HG02884 (cell line): ENCODE measurements at regions not wholly inside any gene's neighbourhood (a gene's known extent, or its start where the extent isn't known, plus 50 kb on each side); places are given as distances from the start of the nearest gene placed in this dataset.

ENCODE experiments used
- ATAC-seq: cut with Tn5 transposase; IDR thresholded peaks from one replicate; pipeline ENCODE4 v1.9.1; 2021; ENCODE audit warnings: mild to moderate bottlenecking, moderate library complexity; ENCODE audit not compliant: unreplicated experiment

DNA sequence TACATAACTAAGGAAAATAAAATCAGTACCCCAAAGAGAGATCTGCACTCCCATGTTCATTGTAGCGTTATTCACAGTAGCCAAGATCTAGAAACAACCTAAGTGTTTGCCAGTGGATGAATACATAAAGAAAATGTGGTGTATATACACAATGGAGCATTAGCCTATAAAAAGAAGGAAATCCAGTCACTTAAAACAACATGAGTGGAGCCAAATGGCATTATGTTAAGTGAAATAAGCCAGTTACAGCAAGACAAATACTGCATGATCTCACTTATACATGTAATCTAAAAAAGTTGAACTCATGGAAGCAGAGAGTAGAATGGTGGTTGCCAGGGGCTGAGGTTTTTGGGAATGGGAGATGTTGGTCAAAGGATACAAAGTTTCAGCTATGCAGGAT lies 508.3 kb upstream of the B3GALT2 start:
- no peak for ATAC-seq

DNA sequence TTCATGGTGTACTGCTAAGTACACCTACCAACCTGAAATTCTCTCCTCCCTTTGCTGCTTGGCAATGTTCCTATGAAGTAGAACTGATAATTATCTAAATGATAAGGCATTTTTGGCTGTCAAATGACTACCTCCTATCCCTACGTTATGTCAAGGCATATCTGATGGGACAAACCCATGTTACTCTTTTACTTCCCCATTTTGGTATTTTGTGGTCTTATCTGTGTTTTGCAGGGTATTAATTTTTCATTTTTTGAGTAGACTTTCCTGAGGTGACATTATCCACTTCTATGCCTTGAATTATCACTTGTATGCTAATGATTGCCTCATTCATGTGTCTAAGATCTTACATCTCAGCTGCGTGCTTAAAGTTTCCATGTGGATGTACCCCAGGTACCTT lies 499.6 kb upstream of the B3GALT2 start:
- no peak for ATAC-seq

DNA sequence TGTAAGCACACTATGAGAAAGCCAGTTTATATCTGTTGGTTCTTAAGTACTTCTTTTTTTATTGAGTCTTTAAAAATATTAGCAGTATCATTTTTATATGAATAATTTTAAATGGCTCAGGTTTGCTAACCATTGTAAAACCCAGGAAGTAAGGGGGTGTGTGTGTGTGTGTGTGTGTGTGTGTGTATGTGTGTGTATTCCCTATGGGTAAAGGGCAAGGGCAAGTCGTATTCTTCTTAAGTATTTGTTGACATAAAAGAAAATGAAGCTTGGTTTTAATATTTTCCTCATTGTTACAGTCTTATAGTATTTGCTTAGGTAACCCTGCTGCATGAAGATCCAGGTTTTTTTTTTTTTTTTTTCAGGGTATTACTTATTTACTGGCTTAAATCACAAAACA lies 495.0 kb upstream of the B3GALT2 start:
- no peak for ATAC-seq

DNA sequence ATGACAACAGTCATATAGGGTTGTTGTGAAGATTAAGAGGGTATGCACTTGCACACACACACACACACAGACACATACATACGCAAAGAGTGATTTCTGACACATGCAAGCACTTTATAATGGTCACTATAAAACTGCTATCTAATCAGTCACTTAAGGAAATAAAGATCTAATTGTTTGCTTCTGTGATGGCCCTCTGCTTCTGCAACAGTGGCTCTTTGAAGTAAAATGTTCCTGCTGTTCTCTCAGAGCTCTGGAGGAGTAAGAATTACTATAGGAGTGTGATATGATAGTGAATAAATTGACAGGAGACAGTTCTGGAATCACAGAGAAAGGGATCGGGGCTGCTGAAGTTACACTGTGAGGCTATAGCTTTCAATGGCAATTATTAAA lies 494.5 kb upstream of the B3GALT2 start:
- no peak for ATAC-seq

DNA sequence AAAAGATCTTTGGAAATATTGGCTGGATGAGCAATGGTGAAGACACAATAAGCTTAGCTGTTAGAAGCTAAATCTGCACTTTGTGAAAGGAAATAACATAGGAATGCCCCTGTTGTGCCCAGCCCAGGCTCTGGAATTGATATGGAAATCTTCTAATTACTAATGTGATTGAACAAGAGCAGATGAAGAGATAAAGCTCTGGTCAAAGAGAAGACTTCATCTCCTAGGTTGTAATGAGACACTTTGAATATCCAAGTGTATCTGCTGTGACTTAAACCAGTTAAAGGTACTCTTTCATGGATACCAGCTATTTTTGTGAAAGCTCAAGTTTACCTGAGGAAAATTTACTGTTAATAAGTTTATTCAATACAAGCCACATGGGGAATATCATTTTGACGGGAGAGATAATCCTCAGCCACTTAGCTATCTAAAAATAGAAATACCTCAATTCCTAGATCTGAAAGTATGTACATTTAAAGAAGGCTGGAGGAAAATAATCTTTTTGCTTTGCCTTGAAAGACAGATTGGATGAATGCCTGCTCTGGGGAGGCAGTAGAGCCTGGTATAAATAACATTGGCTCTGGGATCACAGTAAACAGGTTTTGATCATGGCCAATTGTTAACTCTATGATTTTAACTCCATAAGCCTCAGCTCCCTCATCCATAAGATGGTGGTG lies 494.0 kb upstream of the B3GALT2 start:
- no peak for ATAC-seq

DNA sequence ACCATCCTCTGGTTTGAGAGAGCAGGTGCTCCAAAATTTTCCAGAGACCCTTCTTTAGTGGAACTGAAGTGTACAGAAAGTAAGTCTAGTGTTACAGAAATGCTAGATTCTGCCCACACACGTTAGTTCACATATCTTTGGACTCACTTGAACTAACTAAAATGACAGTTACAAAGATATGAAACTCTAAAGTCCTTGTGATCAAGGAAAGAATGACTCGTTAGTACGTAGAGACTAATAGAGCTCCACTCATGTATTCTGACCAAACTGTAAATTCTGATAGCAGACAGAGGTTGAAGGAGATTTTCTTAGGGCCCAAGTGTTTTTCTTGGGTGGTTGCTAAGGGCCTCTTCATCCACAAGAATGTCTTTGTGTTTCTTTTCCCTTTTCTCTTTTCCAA lies 491.5 kb upstream of the B3GALT2 start:
- no peak for ATAC-seq

GRCh38 chr1:193676996-193677549 lies 490.7 kb upstream of the B3GALT2 start:
- no peak for ATAC-seq

DNA sequence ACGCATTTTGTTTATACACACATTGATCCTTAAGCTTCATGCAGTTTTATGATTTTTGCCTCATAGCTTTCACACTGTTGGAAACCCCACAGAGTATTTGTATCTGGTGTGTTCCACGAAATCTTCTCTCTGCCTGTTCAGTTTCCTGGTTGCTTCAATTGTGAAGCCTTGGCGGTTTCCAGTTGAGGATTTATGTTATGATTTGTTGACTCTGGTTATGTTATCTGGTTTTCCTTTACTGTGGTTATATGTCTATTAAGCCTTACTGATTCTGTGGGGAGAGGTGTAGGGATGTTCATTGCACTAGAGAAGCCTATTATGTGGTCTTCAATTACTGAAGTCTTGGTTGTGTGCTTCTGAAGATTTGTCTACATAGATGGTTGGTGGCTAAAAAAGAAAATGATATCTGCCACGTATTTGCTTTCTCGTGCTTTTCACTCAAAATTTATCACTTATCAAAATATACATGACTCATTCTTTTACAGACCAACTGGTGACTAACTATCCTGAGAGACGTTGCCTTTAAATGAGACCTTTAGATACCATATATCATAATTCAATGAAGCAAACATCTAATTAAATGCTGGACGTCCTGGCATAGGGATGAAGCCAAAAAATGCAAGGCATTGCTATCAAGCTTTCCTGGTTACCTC lies 488.0 kb upstream of the B3GALT2 start:
- ATAC-seq = no peak

- no peak for ATAC-seq
Measured at GRCh38 chr1:193666485-193667083, 480.2 kb upstream of the B3GALT2 start.

DNA sequence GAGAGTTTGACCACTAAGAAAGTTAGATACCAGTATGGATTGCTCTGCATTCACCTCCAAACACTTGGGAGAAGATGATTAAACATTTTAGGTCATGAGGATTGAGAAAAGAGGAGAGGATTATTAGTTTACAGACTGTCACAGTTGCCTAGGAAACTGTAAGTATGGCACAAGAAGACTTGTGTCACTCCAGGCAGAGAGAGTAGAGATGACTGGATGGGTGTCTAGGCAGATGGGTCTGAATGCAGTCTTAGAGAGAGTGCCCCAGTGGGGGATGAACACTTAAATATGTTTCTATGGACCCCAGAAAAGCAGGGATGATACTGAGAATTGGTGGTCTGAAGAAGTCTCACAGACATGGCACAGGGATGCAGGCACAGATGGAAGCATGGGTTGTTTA lies 477.6 kb upstream of the B3GALT2 start:
- ATAC-seq = no peak

- ATAC-seq = no peak
Measured at GRCh38 chr1:193662030-193662429, 475.6 kb upstream of the B3GALT2 start.

DNA sequence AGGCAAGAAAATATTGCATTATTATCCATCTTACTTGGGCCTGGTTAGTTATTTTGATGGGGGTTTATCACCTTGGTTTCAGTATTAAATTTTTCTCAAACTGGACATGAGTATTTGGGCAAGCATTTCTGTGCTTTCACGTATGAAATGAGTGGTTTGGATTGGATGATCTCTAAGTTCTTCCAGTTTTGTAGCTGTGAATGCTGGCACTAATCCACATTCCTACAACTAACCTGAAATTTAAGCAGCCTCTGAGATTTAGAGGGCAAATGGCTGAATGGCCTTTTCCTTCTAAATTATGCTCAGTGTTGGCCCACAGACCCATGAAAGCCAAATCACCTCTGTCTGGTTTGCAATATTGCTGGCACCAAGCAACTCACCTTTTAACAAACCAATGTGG lies 475.0 kb upstream of the B3GALT2 start:
- ATAC-seq = no peak

- no peak for ATAC-seq
Measured at GRCh38 chr1:193660428-193660827, 474.0 kb upstream of the B3GALT2 start.

DNA sequence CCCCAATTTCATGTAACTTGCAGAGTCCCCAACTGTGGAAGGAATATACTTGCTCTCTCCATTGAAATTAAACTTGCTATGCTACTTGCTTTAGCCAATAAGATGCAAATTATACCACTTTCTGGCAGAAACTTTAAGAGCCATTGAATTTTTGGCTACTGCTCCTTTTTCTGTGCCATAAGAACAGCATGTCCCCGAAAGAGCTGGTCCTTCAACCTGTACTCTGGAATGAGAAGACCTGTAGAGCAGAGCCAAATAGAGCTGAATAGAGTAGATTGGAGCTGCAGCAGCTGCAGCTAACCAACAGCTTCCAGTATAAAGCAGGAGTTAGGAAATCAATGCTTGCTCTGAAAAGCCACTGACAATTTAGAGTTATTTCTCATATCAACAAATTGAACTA lies 472.3 kb upstream of the B3GALT2 start:
- no peak for ATAC-seq

GRCh38 chr1:193658081-193658480 lies 471.7 kb upstream of the B3GALT2 start:
- ATAC-seq = no peak

DNA sequence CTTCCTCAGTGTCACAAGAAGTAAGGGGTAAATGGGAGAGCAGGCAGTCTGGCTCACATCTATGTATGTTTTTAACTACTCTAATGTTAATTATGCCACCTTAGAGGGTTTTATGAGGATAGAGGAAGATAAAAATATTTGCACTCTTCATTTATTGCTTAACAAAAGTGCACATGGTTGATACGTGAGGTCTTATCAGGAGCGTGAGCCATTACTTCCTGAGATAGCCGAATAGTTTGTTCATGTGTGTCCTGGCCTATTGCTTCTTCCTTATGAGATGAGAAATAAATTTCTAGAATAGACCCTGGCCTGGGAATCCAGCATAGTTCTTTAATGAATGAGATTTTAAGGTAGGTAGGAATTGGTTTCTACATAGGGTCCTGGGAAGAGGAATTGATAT lies 471.1 kb upstream of the B3GALT2 start:
- no peak for ATAC-seq

DNA sequence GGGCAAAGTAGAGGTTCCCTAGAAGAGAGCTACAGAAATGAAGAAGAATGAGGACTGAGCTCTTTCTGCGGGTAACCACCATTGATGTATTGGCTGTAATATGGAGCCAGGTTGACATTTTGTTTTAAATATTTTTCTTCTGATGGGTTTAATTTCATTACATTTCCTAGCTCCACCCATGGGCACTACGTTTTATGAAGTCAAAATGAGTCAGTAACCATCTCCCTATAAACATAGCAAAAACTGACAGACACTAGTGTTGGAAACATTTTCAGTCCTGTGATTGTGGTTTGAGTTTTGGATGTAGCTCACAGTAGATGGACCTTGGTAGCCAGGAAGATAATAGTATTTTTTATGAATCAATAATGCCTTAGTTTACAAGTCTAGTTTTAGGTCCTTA lies 470.4 kb upstream of the B3GALT2 start:
- no peak for ATAC-seq

- ATAC-seq = no peak
Measured at GRCh38 chr1:193654951-193655735, 468.7 kb upstream of the B3GALT2 start.

DNA sequence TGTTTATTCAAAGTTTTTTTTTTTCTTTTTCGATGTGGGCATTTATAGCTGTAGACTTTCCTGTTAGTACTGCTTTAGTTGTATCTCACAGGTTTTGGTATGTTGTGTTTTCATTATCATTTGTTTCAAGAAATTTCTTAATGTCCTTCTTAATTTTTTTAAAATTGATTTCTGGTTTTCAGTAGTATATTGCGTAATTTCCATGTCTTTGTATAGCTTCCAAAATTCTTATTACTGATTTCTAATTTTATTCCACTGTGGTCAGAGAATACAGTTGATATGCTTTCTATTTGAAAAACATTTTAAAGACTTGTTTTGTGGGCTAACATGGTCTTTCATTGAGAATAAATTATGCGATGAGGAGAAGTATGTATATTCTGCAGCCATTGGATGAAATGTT lies 463.2 kb upstream of the B3GALT2 start:
- ATAC-seq = no peak

DNA sequence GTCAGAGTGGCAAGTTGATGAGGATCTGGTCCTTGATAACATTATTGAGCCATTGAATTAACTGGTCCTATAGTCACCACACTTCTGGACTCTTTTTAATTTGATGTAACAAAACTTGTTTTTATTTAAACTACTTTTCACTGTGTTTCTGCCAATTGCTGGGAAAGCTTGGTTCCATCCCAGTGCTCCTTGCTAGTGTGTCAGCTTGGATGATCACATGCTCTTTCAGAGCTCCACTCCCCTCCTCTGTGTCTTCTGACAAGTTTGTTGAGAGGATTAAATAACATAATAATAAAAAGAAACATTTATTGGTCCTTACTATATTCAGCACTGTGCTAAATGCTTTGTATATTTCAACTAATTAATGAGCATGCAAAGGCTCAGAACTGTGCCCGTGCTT lies 448.5 kb upstream of the B3GALT2 start:
- no peak for ATAC-seq

DNA sequence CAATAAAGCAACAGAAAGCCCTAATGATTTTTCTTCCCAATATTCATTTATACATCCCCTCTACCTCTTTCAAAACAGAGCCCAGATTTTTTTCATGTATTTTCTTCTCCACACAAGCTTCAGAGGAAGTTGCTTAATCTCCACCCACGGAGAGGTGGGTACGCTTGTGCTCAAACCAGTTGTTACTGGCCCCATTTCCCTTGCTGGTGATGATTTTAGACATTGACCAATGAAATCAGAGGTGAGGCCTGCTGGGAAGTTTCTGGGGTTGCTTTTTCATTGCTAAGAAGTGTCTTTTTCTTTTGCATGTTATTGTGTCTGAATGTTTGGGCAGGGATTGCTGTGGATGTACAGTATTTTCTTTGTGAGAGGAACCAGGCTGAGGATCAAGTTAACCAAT lies 448.1 kb upstream of the B3GALT2 start:
- ATAC-seq = no peak
